Immature natural killer cell (primary cell): ENCODE measurements at regions not wholly inside any gene's neighbourhood (a gene's known extent, or its start where the extent isn't known, plus 50 kb on each side); places are given as distances from the start of the nearest gene placed in this dataset.

ENCODE experiments used
- DNase-seq, 3 donors: peaks; one replicate each; pipeline ENCODE4 v3.0.0; 2022; ENCODE audit warnings: mixed read lengths in 1 of 3
- H3K27ac Mint-ChIP-seq, 6 donors: one replicate each; pipeline ENCODE4 v1.8.0; 2020; ENCODE audit warnings: mixed read lengths in 6 of 6, mild to moderate bottlenecking in 5 of 6, inconsistent platforms in 4 of 6, moderate library complexity in 3 of 6
- H3K27me3 Mint-ChIP-seq, 3 donors: one replicate each; pipeline ENCODE4 v1.8.0; 2020 to 2021; ENCODE audit warnings: low read depth in 3 of 3, mild to moderate bottlenecking in 3 of 3, mixed read lengths in 3 of 3, moderate library complexity in 3 of 3, inconsistent platforms in 1 of 3
- H3K36me3 Mint-ChIP-seq, 3 donors: one replicate each; pipeline ENCODE4 v1.8.0; 2020; ENCODE audit warnings: mixed read lengths in 3 of 3, inconsistent platforms in 2 of 3, mild to moderate bottlenecking in 2 of 3
- H3K4me1 Mint-ChIP-seq, 2 donors: one replicate each; pipeline ENCODE4 v1.8.0; 2020; ENCODE audit warnings: inconsistent platforms in 2 of 2, mild to moderate bottlenecking in 2 of 2, mixed read lengths in 2 of 2, moderate library complexity in 1 of 2
- H3K4me3 Mint-ChIP-seq, 5 donors: one replicate each; pipeline ENCODE4 v1.8.0; 2020; ENCODE audit warnings: mild to moderate bottlenecking in 5 of 5, mixed read lengths in 5 of 5, inconsistent platforms in 3 of 5, moderate library complexity in 3 of 5
- H3K9me3 Mint-ChIP-seq, 6 donors: one replicate each; pipeline ENCODE4 v1.8.0; 2020; ENCODE audit warnings: mild to moderate bottlenecking in 6 of 6, mixed read lengths in 6 of 6, inconsistent platforms in 4 of 6, moderate library complexity in 3 of 6

DNA sequence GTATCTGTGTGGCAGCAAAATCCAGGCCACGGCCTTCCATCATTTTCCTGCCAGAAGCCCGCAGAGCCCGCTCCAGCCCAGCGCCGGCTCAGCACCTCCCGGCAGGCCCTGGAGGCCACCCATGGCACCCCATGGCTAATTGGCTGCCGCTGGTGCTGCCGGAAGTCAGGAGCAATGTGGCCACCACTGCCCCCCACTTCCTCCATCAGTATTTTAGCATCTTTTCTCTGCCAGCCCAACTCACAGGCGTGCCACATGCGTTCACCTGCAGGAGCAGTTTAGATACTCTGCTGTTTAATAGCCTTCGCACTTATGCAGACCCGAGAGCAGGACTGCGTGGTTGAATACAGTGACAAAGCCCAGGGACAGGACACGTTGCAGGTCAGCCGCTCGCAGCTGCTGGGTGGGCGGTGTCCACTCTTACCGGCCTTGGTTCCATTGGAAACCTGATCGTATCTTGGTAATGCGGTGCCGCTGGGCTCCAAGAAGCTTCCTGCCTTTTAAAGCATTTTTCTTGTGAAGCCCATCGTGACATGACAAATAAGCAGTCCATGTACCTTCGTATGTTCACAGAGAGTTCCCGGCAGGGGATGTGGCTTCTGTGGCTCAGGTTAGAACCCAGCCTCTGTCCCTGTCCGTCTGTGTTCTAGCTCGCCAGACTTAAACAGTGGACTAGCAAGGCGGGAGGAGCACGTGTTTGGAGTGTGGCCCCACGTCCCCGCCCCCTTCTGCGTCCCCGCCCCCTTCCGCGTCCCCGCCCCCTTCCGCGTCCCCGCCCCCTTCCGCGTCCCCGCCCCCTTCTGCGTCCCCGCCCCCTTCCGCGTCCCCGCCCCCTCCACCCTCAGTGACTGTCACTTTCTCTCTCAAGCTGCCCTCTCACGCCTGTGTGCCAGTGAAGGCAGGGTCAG, 162.0 kb upstream of the SOX1 start:
- Mint-ChIP-seq H3K36me3 (no peaks in the 10 kb centered on the region), H3K27me3 (peaks cover 1 to 3% (median 2%) of the 10 kb centered on the region in 3 donors), H3K4me1 (no peaks in the 10 kb centered on the region), H3K27ac (no peak overlapping the region), H3K9me3 (no peaks in the 10 kb centered on the region), H3K4me3 (no peak overlapping the region)
- DNase-seq, result no peak

DNA sequence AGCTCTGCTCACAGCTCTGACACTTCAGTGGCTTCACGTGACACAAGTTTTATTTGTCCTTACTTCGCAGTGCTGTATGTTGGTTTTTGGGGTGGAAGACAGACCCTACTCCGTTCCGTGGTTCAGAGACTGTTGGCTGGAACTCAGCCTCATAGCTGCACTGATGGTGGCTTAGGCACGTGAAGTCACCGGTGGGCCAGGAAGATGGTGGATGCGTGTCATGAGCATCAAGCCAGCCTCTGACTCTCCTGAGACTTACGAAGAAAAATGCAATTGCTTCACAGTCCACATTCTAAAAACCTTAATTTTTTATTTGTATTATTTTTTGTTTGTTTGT, 161.4 kb upstream of the SOX1 start:
- Mint-ChIP-seq H3K9me3 (no peaks in the 10 kb centered on the region), H3K36me3 (no peaks in the 10 kb centered on the region), H3K4me3 (no peak overlapping the region)

DNA sequence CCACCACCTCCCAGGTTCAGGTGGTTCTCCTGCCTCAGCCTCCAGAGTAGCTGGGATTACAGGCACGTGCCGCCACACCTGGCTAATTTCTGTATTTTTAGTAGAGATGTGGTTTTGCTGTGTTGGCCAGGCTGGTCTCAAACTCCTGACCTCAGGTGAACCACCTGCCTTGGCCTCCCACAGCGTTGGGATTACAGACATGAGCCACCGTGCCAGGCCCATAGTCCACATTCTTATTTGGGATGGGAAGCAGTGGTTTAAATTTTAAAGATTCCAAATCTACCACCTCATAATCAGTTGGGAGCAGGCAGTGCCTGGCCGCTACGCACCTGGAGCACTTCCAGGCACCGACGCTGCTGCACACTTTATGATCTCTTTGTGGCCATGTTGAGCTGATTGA, 160.6 kb upstream of the SOX1 start:
- Mint-ChIP-seq H3K27ac (no peak overlapping the region), H3K36me3 (no peaks in the 10 kb centered on the region)
- DNase-seq, result no peak

More for the DNA sequence above, 161.4 kb upstream of the SOX1 start:
- Mint-ChIP-seq H3K27ac (no peak overlapping the region), H3K27me3 (peaks cover 1 to 3% (median 2%) of the 10 kb centered on the region in 3 donors), H3K4me1 (no peaks in the 10 kb centered on the region)
- no peak for DNase-seq

DNA sequence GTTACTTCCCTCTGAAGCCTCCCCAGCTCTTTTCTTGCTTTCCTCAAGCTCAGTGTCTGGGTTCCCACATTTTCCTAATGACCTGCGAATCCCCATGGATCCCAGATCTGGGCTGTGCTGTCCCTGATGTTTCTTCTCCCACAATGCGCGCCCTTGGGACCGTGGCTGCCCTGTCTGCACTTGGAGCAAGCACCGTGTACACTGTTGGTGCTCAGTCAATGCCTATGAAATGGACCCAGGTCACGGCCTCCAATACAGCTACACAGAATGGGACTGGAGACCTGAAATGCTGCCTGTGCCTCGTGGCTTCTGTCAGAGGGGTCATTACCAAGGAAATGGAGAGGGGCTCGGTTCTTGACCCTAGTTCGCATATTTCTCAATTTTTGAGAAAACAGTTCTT, 160.1 kb upstream of the SOX1 start:
- Mint-ChIP-seq H3K9me3 (no peaks in the 10 kb centered on the region), H3K4me3 (no peak overlapping the region), H3K27ac (no peak overlapping the region), H3K36me3 (no peaks in the 10 kb centered on the region), H3K27me3 (peaks cover 1 to 6% (median 2%) of the 10 kb centered on the region in 3 donors), H3K4me1 (no peaks in the 10 kb centered on the region)
- DNase-seq, result no peak

More for the DNA sequence above, 160.6 kb upstream of the SOX1 start:
- Mint-ChIP-seq H3K4me3 (no peak overlapping the region), H3K27me3 (peaks cover 1 to 3% (median 2%) of the 10 kb centered on the region in 3 donors), H3K4me1 (no peaks in the 10 kb centered on the region), H3K9me3 (no peaks in the 10 kb centered on the region)

DNA sequence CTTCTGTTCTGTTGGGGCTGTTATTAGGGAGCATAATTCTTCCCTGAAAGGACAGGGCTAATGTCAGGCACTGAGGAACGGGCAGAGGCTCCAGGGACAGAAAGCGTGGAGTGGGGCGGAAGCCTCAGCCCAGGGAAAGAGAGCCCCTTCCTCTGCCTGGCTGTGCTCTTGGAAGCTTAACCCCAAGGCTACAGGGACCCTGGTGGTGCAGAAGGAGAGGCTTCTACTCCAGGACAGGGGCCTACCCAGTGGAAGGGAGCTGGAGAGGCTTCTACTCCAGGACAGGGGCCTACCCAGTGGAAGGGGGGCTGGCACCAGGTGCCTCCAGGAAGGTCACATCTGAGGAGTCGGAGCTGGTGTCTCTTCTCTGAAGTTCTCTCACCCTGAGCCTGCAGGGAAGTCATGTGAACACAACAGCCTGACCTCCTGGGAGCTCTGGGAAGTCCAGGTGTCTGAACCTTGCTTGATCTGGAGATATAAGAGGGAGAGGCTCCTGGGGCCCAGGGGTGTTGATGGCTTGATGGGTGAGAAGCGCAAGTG, 159.5 kb upstream of the SOX1 start:
- no peaks in the 10 kb centered on the region for H3K4me1 Mint-ChIP-seq
- no peaks in the 10 kb centered on the region for H3K36me3 Mint-ChIP-seq
- H3K9me3 Mint-ChIP-seq, result no peaks in the 10 kb centered on the region
- H3K4me3 Mint-ChIP-seq, result no peak overlapping the region
- no peak for DNase-seq
- H3K27ac Mint-ChIP-seq, result no peak overlapping the region
- peaks cover 1 to 7% (median 3%) of the 10 kb centered on the region in 3 donors for H3K27me3 Mint-ChIP-seq

DNA sequence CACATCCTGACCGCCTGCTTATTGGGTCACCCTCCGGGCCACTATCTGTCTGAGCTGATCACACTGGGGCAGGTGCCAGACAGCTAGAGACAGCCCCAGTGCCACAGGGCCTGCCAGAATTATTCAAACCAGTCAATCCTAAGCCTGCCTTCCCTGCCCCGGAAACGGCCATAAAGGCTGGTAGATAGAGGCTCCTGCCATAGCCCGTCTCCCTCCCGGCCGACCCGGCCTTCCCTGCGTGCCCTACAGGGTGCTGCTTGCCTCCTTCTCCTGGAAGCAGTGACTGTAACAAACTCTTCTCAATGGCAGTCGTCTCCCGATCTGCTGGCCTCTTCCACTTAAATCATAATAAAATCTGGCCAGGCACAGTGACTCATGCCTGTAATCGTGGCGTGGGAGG, 158.6 kb upstream of the SOX1 start:
- H3K9me3 Mint-ChIP-seq, result no peaks in the 10 kb centered on the region
- no peak overlapping the region for H3K4me3 Mint-ChIP-seq
- no peaks in the 10 kb centered on the region for H3K4me1 Mint-ChIP-seq
- no peak overlapping the region for H3K27ac Mint-ChIP-seq
- H3K36me3 Mint-ChIP-seq, result no peaks in the 10 kb centered on the region
- peaks cover 1 to 5% (median 3%) of the 10 kb centered on the region in 3 donors for H3K27me3 Mint-ChIP-seq
- DNase-seq, result no peak

DNA sequence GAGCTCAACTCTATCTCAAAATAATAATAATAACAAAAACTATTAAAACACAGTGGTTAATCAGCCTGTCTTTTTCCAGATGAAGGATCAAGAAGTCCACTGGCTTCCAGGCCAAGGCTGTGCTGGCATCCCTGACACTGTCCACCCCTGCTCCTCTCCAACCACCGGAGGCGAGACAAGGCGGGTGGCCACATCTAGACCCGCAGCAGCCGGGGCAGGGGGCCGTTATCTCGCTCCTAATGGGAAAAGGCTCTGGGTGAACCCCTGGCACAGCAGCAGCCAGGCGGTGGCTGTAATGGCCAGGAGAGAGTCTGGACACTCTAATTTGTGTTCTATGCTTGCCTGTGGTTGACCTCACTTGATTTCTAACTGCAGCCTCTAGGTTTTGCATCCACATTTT, 158.0 kb upstream of the SOX1 start:
- no peaks in the 10 kb centered on the region for H3K9me3 Mint-ChIP-seq
- H3K4me3 Mint-ChIP-seq, result no peak overlapping the region
- H3K27ac Mint-ChIP-seq, result no peak overlapping the region
- H3K27me3 Mint-ChIP-seq, result peaks cover 3 to 5% (median 3%) of the 10 kb centered on the region in 3 donors
- no peaks in the 10 kb centered on the region for H3K36me3 Mint-ChIP-seq
- no peaks in the 10 kb centered on the region for H3K4me1 Mint-ChIP-seq
- DNase-seq, result no peak

DNA sequence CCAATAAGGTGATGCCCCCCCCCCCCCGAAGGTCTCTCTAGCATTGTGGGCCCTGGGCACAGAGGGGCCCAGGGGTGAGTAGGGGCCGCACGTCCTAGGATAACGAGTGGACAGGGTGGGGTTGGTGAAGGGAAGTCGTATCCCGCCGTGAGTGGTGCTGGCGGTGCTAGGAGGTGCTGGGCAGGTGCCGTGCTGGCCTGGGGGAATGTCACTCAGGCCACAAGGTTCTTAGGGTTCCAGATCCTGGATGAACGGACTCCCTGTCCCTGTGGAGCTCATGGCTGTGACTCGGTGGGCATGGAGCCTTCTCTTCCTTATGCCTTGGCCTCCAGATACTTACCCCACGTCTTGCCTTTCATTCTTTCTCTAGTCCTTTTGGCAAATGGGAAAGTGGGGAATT, 157.4 kb upstream of the SOX1 start:
- H3K4me1 Mint-ChIP-seq, result no peaks in the 10 kb centered on the region
- no peaks in the 10 kb centered on the region for H3K9me3 Mint-ChIP-seq
- no peaks in the 10 kb centered on the region for H3K36me3 Mint-ChIP-seq
- peaks cover 2 to 4% (median 3%) of the 10 kb centered on the region in 3 donors for H3K27me3 Mint-ChIP-seq
- no peak for DNase-seq
- H3K27ac Mint-ChIP-seq, result no peak overlapping the region
- no peak overlapping the region for H3K4me3 Mint-ChIP-seq

DNA sequence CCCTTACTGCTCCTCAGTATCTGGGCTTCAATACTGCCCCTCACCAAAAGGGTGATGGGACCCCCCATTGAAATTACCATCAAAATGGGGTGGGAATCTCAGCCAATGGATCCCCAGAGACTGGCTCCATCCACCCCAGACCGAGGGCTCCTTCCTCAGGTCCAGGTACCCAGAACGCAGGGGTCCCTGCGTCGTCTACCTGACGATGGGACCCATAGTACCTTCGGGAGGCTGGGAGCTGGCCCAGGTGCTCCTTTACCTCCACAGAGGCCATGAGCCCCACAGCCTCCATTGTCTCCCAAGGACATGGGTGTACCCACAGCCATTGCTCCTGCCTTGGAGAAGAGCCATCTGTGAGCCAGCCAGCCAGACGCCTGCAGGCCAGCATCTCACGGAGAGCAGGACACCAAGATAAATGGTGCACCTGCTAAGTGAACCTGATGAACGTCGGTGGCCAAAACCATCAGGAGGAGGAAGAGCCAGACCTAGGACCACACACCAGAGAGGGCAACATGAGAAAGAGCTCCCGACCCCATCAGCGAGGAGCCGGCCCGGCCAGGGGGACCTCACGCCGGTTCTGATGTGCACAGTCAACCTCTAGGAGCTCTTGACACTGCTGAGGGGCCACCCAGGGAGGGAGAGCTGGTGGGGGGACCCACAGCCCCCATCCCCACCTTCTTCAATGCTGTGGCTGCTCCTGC, 156.8 kb upstream of the SOX1 start:
- Mint-ChIP-seq H3K36me3 (no peaks in the 10 kb centered on the region), H3K4me3 (no peak overlapping the region), H3K27ac (no peak overlapping the region), H3K27me3 (peaks cover 2 to 4% (median 3%) of the 10 kb centered on the region in 3 donors), H3K4me1 (no peaks in the 10 kb centered on the region), H3K9me3 (no peaks in the 10 kb centered on the region)
- no peak for DNase-seq

DNA sequence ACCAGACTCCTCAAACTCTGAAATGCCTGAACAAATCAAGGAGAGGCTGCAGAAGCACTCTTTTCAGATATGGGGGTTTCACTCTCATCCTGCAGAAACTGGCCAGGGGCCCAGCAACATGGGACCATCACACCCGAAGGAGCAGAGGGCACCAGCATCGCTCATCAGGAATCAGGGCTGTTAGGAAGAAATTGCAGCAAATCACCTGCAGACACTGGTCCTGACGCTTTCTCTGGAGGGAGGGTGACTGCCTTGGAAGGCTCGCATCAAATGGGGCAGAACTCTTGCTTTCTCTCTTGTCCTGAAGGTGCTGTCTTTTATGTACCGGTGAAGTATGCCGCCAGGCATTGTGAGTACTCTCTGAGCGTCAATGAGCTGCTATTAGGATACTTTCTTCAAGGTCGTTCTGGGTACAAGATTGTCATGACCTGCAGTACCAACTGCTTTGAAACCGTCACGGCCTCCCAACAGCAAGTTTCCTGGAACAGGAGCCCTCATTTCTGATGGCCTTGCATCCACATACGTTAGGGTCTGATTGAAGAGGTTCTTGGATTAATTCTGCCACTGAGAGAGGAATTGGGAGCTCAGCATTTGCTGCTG, 155.7 kb upstream of the SOX1 start:
- H3K4me1 Mint-ChIP-seq, result no peaks in the 10 kb centered on the region
- no peak overlapping the region for H3K4me3 Mint-ChIP-seq
- H3K36me3 Mint-ChIP-seq, result no peaks in the 10 kb centered on the region
- no peak for DNase-seq
- H3K9me3 Mint-ChIP-seq, result no peaks in the 10 kb centered on the region
- H3K27ac Mint-ChIP-seq, result no peak overlapping the region
- peaks cover 2 to 6% (median 3%) of the 10 kb centered on the region in 3 donors for H3K27me3 Mint-ChIP-seq

DNA sequence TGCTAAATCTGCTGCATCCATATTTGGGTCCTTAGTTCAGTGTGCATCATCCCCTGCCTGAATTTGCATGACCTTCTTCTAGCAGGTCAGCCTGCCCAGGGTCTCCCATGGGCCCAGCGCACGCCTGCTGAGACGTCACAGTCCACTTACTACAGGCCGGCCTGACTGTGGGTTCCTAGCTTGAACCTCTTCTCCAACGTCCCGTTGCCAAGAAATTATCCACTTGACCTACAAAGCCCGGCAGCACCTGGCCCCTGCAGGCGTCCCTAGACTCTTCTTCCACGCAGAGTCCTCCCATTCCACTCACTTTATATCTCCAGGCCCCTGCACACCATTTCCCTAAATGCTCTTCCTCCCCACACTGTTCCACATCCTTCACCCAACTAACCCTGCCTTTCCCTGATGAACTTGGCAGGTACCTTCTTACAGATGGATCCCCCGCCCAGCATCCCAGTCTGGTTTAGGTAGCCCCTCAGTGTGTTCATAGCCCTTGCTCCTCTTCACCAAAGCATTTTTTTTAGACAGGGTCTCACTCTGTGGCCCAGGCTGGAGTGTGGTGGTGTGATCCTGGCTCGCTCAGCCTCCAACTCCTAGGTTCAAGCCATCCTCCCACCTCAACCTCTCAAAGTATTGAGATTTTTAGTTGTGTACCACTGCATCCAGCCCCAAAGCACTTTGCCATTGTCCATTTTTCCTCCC, 155.0 kb upstream of the SOX1 start:
- H3K4me1 Mint-ChIP-seq, result no peaks in the 10 kb centered on the region
- no peak for DNase-seq
- peak overlapping the region in 1 of 6 donors; percentile 11 for H3K27ac Mint-ChIP-seq
- no peaks in the 10 kb centered on the region for H3K9me3 Mint-ChIP-seq
- H3K36me3 Mint-ChIP-seq, result no peaks in the 10 kb centered on the region
- H3K27me3 Mint-ChIP-seq, result peaks cover 2 to 6% (median 3%) of the 10 kb centered on the region in 3 donors
- H3K4me3 Mint-ChIP-seq, result no peak overlapping the region

DNA sequence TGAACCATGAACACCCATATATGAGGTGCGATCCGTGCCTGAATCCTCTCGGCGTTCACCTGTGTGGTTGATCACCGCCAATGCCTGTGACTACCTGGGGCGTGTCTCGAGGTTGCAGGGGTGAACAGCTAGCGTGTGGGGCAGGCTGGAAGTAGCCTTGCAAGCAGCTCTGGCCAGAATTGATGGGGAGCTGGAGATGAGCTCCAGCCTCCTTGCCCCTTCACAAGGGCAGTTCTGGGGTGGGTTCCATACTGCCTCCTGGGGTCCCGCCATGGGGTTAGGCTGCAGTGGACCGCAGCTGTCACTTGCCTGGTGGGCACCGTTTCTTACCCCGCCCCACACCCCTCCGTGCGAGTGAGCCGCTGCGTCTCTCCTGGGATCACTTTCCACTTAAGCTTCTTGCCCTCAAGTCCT, 154.5 kb upstream of the SOX1 start:
- no peak overlapping the region for H3K4me3 Mint-ChIP-seq
- no peak for DNase-seq

DNA sequence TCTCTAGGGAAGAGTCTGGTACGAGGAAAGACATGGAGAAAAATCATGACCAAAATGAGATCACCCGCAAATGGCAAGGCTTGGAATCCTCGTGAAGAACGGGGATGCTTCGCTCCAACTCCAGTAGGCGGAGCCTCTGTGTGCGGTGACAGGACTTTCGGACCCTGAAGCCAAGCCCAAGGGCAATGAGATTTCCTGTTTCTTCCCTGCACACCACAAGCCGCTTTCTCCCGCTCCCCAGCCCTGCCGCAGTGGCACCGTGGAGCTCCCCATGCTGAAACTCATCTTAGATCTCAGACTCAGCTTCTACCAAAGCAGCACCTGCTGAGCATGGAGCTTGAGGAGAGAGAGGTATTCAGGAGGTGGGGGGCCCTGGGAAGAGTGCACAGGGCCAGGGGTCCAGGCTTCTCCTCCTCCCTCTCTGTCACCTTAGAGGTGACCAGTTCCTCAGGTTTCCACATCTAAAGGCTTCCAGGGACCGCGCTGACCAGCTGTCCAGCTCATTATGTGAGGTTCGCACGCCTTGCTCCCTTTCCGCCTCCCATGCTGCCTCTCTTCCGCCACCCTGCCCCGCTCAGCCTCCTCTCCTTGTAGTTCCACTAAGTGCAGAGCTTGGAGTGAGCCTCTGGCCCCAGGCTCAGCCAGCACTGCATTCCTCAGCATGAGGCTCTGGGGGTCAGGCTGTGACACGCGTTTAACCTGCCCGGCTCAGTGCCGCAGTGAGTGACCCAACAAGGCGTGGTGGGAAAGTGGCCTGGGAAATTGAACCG, 153.8 kb upstream of the SOX1 start:
- H3K36me3 Mint-ChIP-seq, result no peaks in the 10 kb centered on the region
- H3K27me3 Mint-ChIP-seq, result peaks cover 2 to 7% (median 3%) of the 10 kb centered on the region in 3 donors
- H3K4me1 Mint-ChIP-seq, result no peaks in the 10 kb centered on the region
- H3K9me3 Mint-ChIP-seq, result no peaks in the 10 kb centered on the region
- no peak for DNase-seq
- H3K4me3 Mint-ChIP-seq, result no peak overlapping the region
- H3K27ac Mint-ChIP-seq, result no peak overlapping the region

More for the DNA sequence above, 154.5 kb upstream of the SOX1 start:
- Mint-ChIP-seq H3K27me3 (peaks cover 2 to 7% (median 3%) of the 10 kb centered on the region in 3 donors), H3K9me3 (no peaks in the 10 kb centered on the region), H3K27ac (peak overlapping the region in 1 of 6 donors; percentile 11), H3K36me3 (no peaks in the 10 kb centered on the region), H3K4me1 (no peaks in the 10 kb centered on the region)
